H1 (cell line): ENCODE measurements at regions not wholly inside any gene's neighbourhood (a gene's known extent, or its start where the extent isn't known, plus 50 kb on each side); places are given as distances from the start of the nearest gene placed in this dataset.

Experiments
- CTCF ChIA-PET: fragments of 300-600 bp; sonication (Branson Sonifier 250); formaldehyde crosslinking; loops from one replicate; lab custom pipeline; 2021; ENCODE audit not compliant: partially characterized antibody; lab: Charles Lee
- POLR2A ChIA-PET: fragments of 300-600 bp; sonication (Branson Sonifier 250); formaldehyde crosslinking; loops from one replicate; lab custom pipeline; 2021; ENCODE audit warnings: inconsistent platforms; ENCODE audit not compliant: partially characterized antibody; lab: Charles Lee
- DNase-seq, 2 experiments: peaks; one replicate each; pipeline versions ENCODE4 v3.0.0 to v3.0.0-alpha.2; 2010 to 2022; ENCODE audit warnings: low spot score in 2 of 2, low read depth in 1 of 2, mixed read lengths in 1 of 2
- FAIRE-seq: peaks from 2 replicates; lab custom pipeline; 2011; peaks lifted over from hg19 to GRCh38; lab: Jason Lieb, UNC
- H2AFZ ChIP-seq: 2 replicates; pipeline ENCODE4 v1.8.1; 2012; ENCODE audit warnings: low read length, inconsistent platforms
- H2AK5ac ChIP-seq: 2 replicates; pipeline ENCODE4 v1.6.1; 2013; ENCODE audit warnings: low read depth, low read length
- H2BK120ac ChIP-seq: replicated peaks from 2 replicates; pipeline ENCODE3; 2013; ENCODE audit warnings: low read depth, low read length, inconsistent platforms
- H2BK12ac ChIP-seq: 2 replicates; pipeline ENCODE4 v1.6.1; 2013; ENCODE audit warnings: low read depth, low read length
- H2BK15ac ChIP-seq: 2 replicates; pipeline ENCODE4 v1.6.1; 2013; ENCODE audit warnings: low read length
- H2BK20ac ChIP-seq: 2 replicates; pipeline ENCODE4 v1.6.1; 2013; ENCODE audit warnings: low read length
- H2BK5ac ChIP-seq: 2 replicates; pipeline ENCODE4 v1.6.1; 2013; ENCODE audit warnings: low read depth, low read length
- H3K14ac ChIP-seq: 2 replicates; pipeline ENCODE4 v1.6.1; 2013; ENCODE audit warnings: inconsistent platforms; ENCODE audit not compliant: insufficient read length
- H3K18ac ChIP-seq: 2 replicates; pipeline ENCODE4 v1.6.1; 2013; ENCODE audit warnings: low read length; ENCODE audit errors: extremely low read depth
- H3K23ac ChIP-seq: 2 replicates; pipeline ENCODE4 v1.6.1; 2013; ENCODE audit warnings: inconsistent platforms; ENCODE audit not compliant: insufficient read length
- H3K23me2 ChIP-seq: 2 replicates; pipeline ENCODE4 v1.6.1; 2013; ENCODE audit warnings: low read depth, low read length
- H3K27ac ChIP-seq: 2 replicates; pipeline ENCODE4 v1.6.1; 2011; ENCODE audit warnings: low read depth, low read length, inconsistent platforms
- H3K27me3 ChIP-seq, 4 experiments: replicated peaks in 1 of 4; 1 replicate in 1 of 4; 2 replicates in 3 of 4; pipeline versions ENCODE4 v1.6.1 to v1.8.1; 2011 to 2013; ENCODE audit warnings: low read length in 3 of 4, mild to moderate bottlenecking in 3 of 4, inconsistent platforms in 2 of 4, mixed read lengths in 2 of 4, moderate library complexity in 1 of 4; ENCODE audit not compliant: control insufficient read depth in 3 of 4, insufficient read depth in 3 of 4; ENCODE audit errors: extremely low read depth in 1 of 4
- H3K36me3 ChIP-seq, 4 experiments: 2 replicates each; pipeline versions ENCODE4 v1.6.1 to v1.8.1; 2011 to 2013; ENCODE audit warnings: mild to moderate bottlenecking in 4 of 4, low read length in 3 of 4, moderate library complexity in 2 of 4, control low read depth in 1 of 4, inconsistent platforms in 1 of 4; ENCODE audit not compliant: insufficient read depth in 4 of 4, control insufficient read depth in 2 of 4
- H3K4ac ChIP-seq: replicated peaks from 2 replicates; pipeline ENCODE3; 2013; ENCODE audit warnings: low read length, low read depth, mixed read lengths, inconsistent platforms; ENCODE audit not compliant: insufficient read length
- H3K4me1 ChIP-seq, 4 experiments: replicated peaks in 1 of 4; 1 replicate in 1 of 4; 2 replicates in 3 of 4; pipeline versions ENCODE4 v1.6.1 to v1.8.1; 2011 to 2013; ENCODE audit warnings: low read length in 3 of 4, inconsistent platforms in 2 of 4, mixed read lengths in 1 of 4; ENCODE audit not compliant: insufficient read depth in 4 of 4, control insufficient read depth in 3 of 4
- H3K4me2 ChIP-seq, 2 experiments: 2 replicates each; pipeline versions ENCODE4 v1.6.1 to v1.8.1; 2011 to 2013; ENCODE audit warnings: low read depth in 2 of 2, low read length in 2 of 2, control low read depth in 1 of 2, inconsistent platforms in 1 of 2, mild to moderate bottlenecking in 1 of 2; ENCODE audit not compliant: insufficient read depth in 1 of 2
- H3K4me3 ChIP-seq, 4 experiments: fragments of 200-600, 300-600 bp in 1 of 4; sonication (generic), shearing (Covaris generic), sonication (Bioruptor Twin) in 1 of 4; 2 replicates each; pipeline versions ENCODE4 v1.5.1 to v1.8.1; 2011 to 2016; ENCODE audit warnings: low read length in 4 of 4, low read depth in 3 of 4, control low read depth in 2 of 4, inconsistent platforms in 2 of 4, mild to moderate bottlenecking in 2 of 4, mixed read lengths in 1 of 4, moderate library complexity in 1 of 4; ENCODE audit not compliant: insufficient read depth in 2 of 4; ENCODE audit errors: extremely low read depth in 1 of 4
- H3K56ac ChIP-seq: replicated peaks from 2 replicates; pipeline ENCODE3; 2013; ENCODE audit warnings: low read depth, mild to moderate bottlenecking, mixed read lengths, low read length, inconsistent platforms; ENCODE audit not compliant: insufficient read length
- H3K79me1 ChIP-seq: 2 replicates; pipeline ENCODE4 v1.6.1; 2013; ENCODE audit warnings: low read depth, low read length, control low read depth
- H3K79me2 ChIP-seq, 2 experiments: 2 replicates each; pipeline versions ENCODE4 v1.6.1 to v1.8.1; 2012 to 2013; ENCODE audit warnings: low read length in 2 of 2, mild to moderate bottlenecking in 2 of 2, inconsistent platforms in 1 of 2; ENCODE audit not compliant: insufficient read depth in 2 of 2, control insufficient read depth in 1 of 2
- H3K9ac ChIP-seq, 4 experiments: replicated peaks in 1 of 4; 1 replicate in 1 of 4; 2 replicates in 3 of 4; pipeline versions ENCODE4 v1.6.1 to v1.8.1; 2011 to 2013; ENCODE audit warnings: low read depth in 3 of 4, low read length in 3 of 4, control low read depth in 2 of 4, mild to moderate bottlenecking in 2 of 4, moderate library complexity in 2 of 4, inconsistent platforms in 1 of 4; ENCODE audit errors: extremely low read depth in 1 of 4
- H3K9me3 ChIP-seq, 2 experiments: 2 replicates each; pipeline versions ENCODE4 v1.6.1 to v1.8.1; 2012 to 2013; ENCODE audit warnings: mild to moderate bottlenecking in 2 of 2, moderate library complexity in 2 of 2, control low read depth in 1 of 2, inconsistent platforms in 1 of 2, low read depth in 1 of 2, low read length in 1 of 2, mixed read lengths in 1 of 2; ENCODE audit not compliant: insufficient read depth in 2 of 2
- H4K20me1 ChIP-seq, 2 experiments: replicated peaks in 1 of 2; 2 replicates each; pipeline versions ENCODE3 to v1.8.1; 2011 to 2013; ENCODE audit warnings: inconsistent platforms in 2 of 2, low read length in 2 of 2, mild to moderate bottlenecking in 1 of 2; ENCODE audit not compliant: insufficient read depth in 2 of 2, control insufficient read depth in 1 of 2
- H4K5ac ChIP-seq: 2 replicates; pipeline ENCODE4 v1.6.1; 2013; ENCODE audit warnings: low read length, low read depth, mixed read lengths, inconsistent platforms; ENCODE audit not compliant: insufficient read length
- H4K8ac ChIP-seq: 2 replicates; pipeline ENCODE4 v1.8.0; 2013; ENCODE audit warnings: mild to moderate bottlenecking, moderate library complexity, low read length, inconsistent platforms; ENCODE audit not compliant: insufficient read depth; ENCODE audit errors: extremely low read depth
- H4K91ac ChIP-seq: replicated peaks from 2 replicates; pipeline ENCODE3; 2013; ENCODE audit warnings: low read length, mixed read lengths, inconsistent platforms; ENCODE audit not compliant: insufficient read length
- BACH1 ChIP-seq: IDR thresholded peaks from 2 replicates; pipeline ENCODE4 v1.6.1; 2012; ENCODE audit warnings: low read length, improper control_type of control experiment
- CHD2 ChIP-seq: IDR thresholded peaks from 2 replicates; pipeline ENCODE4 v1.6.1; 2012; ENCODE audit warnings: low read length, improper control_type of control experiment
- GTF2F1 ChIP-seq: IDR thresholded peaks from 2 replicates; pipeline ENCODE4 v1.6.1; 2012; ENCODE audit warnings: low read depth, low read length, improper control_type of control experiment, borderline replicate concordance
- JUND ChIP-seq: IDR thresholded peaks from 2 replicates; pipeline ENCODE4 v1.6.1; 2011; ENCODE audit warnings: mild to moderate bottlenecking, improper control_type of control experiment, low read length
- SP2 ChIP-seq: IDR thresholded peaks from 2 replicates; pipeline ENCODE4 v1.6.1; 2012; ENCODE audit warnings: mild to moderate bottlenecking, low read length, inconsistent platforms
- TCF12 ChIP-seq: IDR thresholded peaks from 2 replicates; pipeline ENCODE4 v1.6.1; 2011; ENCODE audit warnings: low read depth, mild to moderate bottlenecking, low read length
- TEAD4 ChIP-seq: IDR thresholded peaks from 2 replicates; pipeline ENCODE4 v1.6.1; 2012; ENCODE audit warnings: low read depth, low read length, inconsistent platforms, mixed read lengths
- WGBS, 2 experiments: shearing (Covaris generic) in 1 of 2; methylation state at CpG; one replicate each; pipeline versions ENCODE4 v1.1.6 to v1.1.7; 2013 to 2015; ENCODE audit warnings: low lambda C conversion rate in 2 of 2, mixed read lengths in 2 of 2, inconsistent platforms in 1 of 2, low coverage in 1 of 2, missing lambda C conversion rate in 1 of 2; ENCODE audit not compliant: insufficient replicate concordance in 2 of 2, insufficient coverage in 1 of 2, insufficient read length in 1 of 2; ENCODE audit errors: extremely low coverage in 1 of 2, missing lambda C conversion rate in 1 of 2; 5-methylcytosine and 5-hydroxymethylcytosine counted together

DNA sequence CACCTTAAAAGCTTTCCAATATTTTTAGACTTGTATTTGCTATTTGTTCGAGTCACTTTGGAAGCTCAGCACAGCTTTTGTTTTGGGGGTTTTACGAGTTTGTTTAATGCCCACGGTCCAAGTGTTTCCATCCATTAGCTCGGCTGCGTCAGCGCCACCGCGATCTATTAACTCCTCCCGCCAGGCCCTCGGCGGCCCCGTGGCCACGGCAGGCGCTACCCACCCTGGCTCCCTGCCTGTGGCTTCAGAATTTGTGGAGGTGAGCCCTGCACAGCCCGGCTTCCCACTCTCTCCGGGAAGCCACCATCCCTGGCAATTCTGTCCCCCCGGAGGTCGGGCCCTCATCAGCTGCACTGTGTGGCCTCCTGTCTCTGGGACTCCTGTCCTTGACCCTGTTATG lies 648.5 kb downstream of the BRD1 start:
- Histone ChIP-seq H3K18ac (no peak overlapping the region), H2BK12ac (no peak overlapping the region), H3K23ac (no peak overlapping the region), H2AFZ (no peak overlapping the region), H3K14ac (no peak overlapping the region), H3K27ac (no peak overlapping the region), H3K79me2 (no peaks in the 10 kb centered on the region), H3K4me1 (no peaks in the 10 kb centered on the region; a peak in 1 of 7 replicates), H2BK15ac (no peak overlapping the region), H4K20me1 (no peaks in the 10 kb centered on the region), H4K91ac (no peak overlapping the region), H3K4me2 (no peak overlapping the region), H3K9ac (no peak overlapping the region), H3K4me3 (no peak overlapping the region), H3K56ac (no peak overlapping the region), H3K4ac (no peak overlapping the region), H2AK5ac (no peak overlapping the region), H4K8ac (no peak overlapping the region), H3K79me1 (no peaks in the 10 kb centered on the region), H2BK20ac (no peak overlapping the region), H3K27me3 (no peaks in the 10 kb centered on the region; a peak in 1 of 7 replicates), H4K5ac (no peak overlapping the region), H3K23me2 (no peaks in the 10 kb centered on the region), H3K36me3 (no peaks in the 10 kb centered on the region), H2BK120ac (no peak overlapping the region), H3K9me3 (no peaks in the 10 kb centered on the region), H2BK5ac (no peak overlapping the region)
- no peak for TF ChIP-seq BACH1
- TF ChIP-seq JUND, result no peak
- TF ChIP-seq GTF2F1, result no peak
- no peak for TF ChIP-seq TEAD4
- no peak for TF ChIP-seq SP2
- TF ChIP-seq CHD2, result no peak
- TF ChIP-seq TCF12, result no peak
- no peak for DNase-seq
- 93% methylated on average over 16 of the region's 18 CpGs; no CpG with 5 or more reads in 1 of the 2 experiments for WGBS, 2 experiments
- ChIA-PET POLR2A (no interaction called here), CTCF (interaction anchor here (0.8 to 2.2 kb wide), 4 partner anchors 9 to 133 kb away, joined by 4 to 13 read pairs (median 5); no protein-coding TSS in a partner anchor)
- no peak for FAIRE-seq
